ENCODE measurements at regions not wholly inside any gene's neighbourhood (a gene's known extent, or its start where the extent isn't known, plus 50 kb on each side); places are given as distances from the start of the nearest gene placed in this dataset.

GRCh38 chr6:22394691-22395090 lies 97.9 kb upstream of the PRL start:
- DNase-seq (ENCODE audit: low spot score in 2 of 2) (no peak), FAIRE-seq (no peak)

GRCh38 chr6:22399693-22400092 lies 102.9 kb upstream of the PRL start:
- no peak for FAIRE-seq

DNA sequence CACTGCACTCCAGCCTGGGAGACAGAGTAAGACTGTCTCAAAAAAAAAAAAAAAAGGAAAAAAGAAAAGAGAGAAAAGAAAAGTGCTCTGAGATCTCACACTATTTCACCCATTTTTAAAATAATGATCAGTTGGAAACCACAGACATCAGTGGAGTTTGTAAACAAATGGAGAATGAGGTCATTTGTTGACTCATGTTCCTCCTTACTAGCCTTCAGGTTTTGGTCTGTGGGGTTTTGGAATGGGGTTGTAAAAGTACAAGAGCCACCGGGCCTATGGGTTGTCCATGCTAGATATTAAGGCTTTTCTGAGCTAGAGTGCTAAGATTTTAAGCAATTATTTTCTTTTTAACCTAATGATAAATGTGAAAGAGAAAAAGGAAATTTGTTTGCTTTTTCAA lies 104.4 kb upstream of the PRL start:
- DNase-seq (ENCODE audit: low spot score in 2 of 2) (no peak), FAIRE-seq (no peak)

More at GRCh38 chr6:22399693-22400092, 102.9 kb upstream of the PRL start:
- DNase-seq (ENCODE audit: low spot score in 2 of 2): no peak

DNA sequence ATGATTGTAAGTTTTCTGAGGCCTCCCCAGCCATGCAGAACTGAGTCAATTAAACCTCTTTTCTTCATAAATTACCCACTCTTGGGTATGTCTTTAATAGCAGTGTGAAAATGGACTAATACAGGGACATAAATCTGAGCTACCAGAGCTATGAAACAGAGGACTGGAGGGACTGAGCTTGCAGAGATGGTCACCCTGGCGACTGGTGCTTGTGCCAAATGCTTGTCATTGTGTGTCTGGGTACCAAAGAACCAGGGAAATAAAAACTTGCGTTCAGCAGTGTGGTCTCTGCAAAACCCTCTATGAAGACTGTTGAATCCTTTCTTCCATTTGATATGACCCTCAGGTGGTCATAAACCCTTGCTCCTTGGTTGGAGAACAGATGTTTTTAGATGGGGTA lies 105.1 kb upstream of the PRL start:
- FAIRE-seq: no peak
- DNase-seq (ENCODE audit: low spot score in 2 of 2): no peak

DNA sequence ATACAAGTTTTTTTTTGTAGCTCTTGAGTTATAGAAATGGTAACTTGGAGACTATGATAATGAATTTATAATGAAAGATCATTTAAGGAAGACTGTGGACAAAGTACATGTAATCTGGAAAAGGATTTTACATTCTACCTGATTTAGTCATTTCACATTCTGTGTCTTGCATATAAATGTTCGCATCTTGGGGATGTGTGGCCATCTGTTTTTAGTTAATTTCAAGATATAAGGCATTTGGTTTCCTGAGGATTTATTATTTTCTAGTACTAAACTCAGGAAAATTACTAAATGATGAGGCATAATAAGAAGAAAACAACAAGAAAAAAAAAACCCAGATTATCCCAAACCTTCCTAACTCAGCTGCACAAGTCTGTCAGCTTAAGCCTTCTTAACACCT lies 112.7 kb upstream of the PRL start:
- no peak for DNase-seq (ENCODE audit: low spot score in 2 of 2)
- no peak for FAIRE-seq

GRCh38 chr6:22411376-22412105 lies 114.7 kb upstream of the PRL start:
- DNase-seq (ENCODE audit: low spot score in 2 of 2): no peak
- FAIRE-seq: no peak

GRCh38 chr6:22412994-22413393 lies 116.2 kb upstream of the PRL start:
- no peak for DNase-seq (ENCODE audit: low spot score in 2 of 2)
- FAIRE-seq: no peak

DNA sequence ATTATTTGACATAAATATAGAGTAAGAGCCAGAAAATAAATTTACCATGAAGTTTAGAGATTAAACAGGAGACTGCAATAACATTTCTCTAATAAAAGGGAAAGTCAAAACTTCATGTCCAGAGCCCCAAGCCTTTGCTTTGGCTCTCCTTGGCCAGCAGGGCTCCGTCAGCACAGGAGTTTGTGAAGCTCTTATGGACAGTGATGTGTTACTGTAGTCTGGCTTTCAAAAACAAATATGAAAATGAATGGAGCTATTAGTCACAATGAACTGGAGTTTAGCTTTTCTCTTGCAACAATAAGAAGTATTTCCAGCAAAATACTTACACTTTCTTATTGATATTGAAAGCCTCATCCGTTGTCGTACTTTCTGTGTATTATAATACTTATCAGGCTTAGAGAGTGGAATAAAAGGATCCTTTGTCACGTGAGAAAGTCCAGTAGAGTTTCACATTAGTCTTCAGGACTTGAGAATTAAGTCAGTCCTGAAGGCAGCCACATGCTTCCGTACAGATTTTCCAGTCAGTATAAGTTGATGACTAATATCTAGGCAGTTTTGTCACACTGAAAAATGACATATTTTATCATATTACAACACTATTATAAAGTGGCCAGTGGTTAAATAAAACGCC lies 117.0 kb upstream of the PRL start:
- no peak for FAIRE-seq
- no peak for DNase-seq (ENCODE audit: low spot score in 2 of 2)

GRCh38 chr6:22418714-22419113 lies 121.9 kb upstream of the PRL start:
- DNase-seq (ENCODE audit: low spot score in 2 of 2) (no peak), FAIRE-seq (no peak)

GRCh38 chr6:22421198-22421597 lies 124.4 kb upstream of the PRL start:
- FAIRE-seq (no peak), DNase-seq (ENCODE audit: low spot score in 2 of 2) (no peak)

DNA sequence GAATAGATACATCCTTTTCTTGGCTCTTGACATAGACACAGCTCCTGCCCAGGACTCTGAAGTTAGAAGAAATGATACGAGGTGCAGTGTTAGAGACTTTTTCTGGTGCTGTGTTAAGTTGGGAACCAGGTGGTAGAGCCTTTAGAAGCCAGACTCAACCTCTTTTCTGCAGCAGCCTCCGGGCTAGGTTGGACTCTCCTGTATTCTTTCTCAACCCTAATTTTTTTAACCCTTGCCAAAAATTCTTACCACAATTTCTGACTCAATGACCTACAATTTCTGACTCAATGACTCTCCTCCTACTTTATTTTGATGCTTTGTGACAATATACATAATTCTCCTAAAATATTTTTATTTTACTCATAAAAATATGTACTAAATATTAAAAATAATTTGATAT lies 127.4 kb upstream of the PRL start:
- DNase-seq (ENCODE audit: low spot score in 2 of 2) (no peak), FAIRE-seq (peak; percentile 81)

- no peak for FAIRE-seq
- no peak for DNase-seq (ENCODE audit: low spot score in 2 of 2)
Observed at GRCh38 chr6:22432060-22432459, 135.2 kb upstream of the PRL start.

- FAIRE-seq: no peak
- DNase-seq (ENCODE audit: low spot score in 2 of 2): no peak
Observed at GRCh38 chr6:22433745-22434144, 135.6 kb upstream of the HDGFL1 start.

DNA sequence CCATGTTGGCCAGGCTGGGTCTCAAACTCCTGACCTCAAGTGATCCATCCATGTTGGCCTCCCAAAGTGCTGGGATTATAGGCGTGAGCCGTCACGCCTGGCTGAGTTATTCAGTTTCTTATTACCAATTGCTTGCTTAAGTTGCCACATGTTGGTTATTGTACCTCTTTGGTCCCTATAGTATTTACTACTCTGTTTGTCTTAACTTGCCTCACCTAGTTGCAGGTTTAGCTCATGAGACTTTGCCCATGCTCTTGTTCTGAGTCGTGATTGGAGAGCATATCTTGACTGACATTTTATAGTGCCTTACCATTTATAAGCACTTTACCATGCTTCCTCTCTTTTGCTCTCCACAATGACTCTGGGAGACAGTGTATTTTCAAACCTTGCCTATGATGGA lies 134.2 kb upstream of the HDGFL1 start:
- no peak for FAIRE-seq
- no peak for DNase-seq (ENCODE audit: low spot score in 2 of 2)

GRCh38 chr6:22436134-22436533 lies 133.2 kb upstream of the HDGFL1 start:
- FAIRE-seq: no peak

GRCh38 chr6:22437665-22438064 lies 131.7 kb upstream of the HDGFL1 start:
- FAIRE-seq (no peak), DNase-seq (ENCODE audit: low spot score in 2 of 2) (no peak)

More at GRCh38 chr6:22436134-22436533, 133.2 kb upstream of the HDGFL1 start:
- DNase-seq (ENCODE audit: low spot score in 2 of 2): no peak

DNA sequence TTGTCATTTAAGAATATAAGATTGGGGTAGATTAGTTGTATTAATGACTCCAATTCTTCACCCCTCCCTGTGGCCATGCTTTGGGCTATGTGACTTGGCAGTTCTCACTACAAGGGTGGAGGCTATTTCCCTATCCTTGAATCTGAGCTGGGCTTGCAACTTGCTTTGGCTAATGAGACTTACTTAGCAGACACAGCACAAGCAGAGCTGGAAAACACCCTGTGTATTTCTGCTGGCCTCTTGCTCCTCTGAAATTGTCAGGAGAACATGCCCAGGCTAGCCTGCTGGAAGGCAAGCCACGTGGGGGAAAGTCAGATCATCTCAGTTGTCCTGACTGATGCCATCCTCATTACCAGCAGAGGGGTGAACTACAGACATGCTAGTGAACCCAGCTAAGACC lies 126.5 kb upstream of the HDGFL1 start:
- DNase-seq (ENCODE audit: low spot score in 2 of 2) (no peak), FAIRE-seq (no peak)

GRCh38 chr6:22444330-22444729 lies 125.0 kb upstream of the HDGFL1 start:
- no peak for DNase-seq (ENCODE audit: low spot score in 2 of 2)
- FAIRE-seq: no peak

- DNase-seq (ENCODE audit: low spot score in 2 of 2) (no peak), FAIRE-seq (no peak)
Observed at GRCh38 chr6:22445946-22446345, 123.4 kb upstream of the HDGFL1 start.

GRCh38 chr6:22447249-22448196 lies 121.8 kb upstream of the HDGFL1 start:
- DNase-seq (ENCODE audit: low spot score in 2 of 2) (no peak), FAIRE-seq (no peak)

GRCh38 chr6:22448291-22448711 lies 121.1 kb upstream of the HDGFL1 start:
- no peak for FAIRE-seq
- DNase-seq (ENCODE audit: low spot score in 2 of 2): no peak

Measured in frontal cortex (tissue), 3 donors.